HG03460 (cell line): ENCODE measurements at regions not wholly inside any gene's neighbourhood (a gene's known extent, or its start where the extent isn't known, plus 50 kb on each side); places are given as distances from the start of the nearest gene placed in this dataset.

Experiments used
- ATAC-seq: cut with Tn5 transposase; IDR thresholded peaks from one replicate; pipeline ENCODE4 v1.9.1; 2021; ENCODE audit not compliant: unreplicated experiment

GRCh38 chr2:33859811-33860461 is 260.8 kb upstream of the FAM98A start:
- ATAC-seq, result no peak

GRCh38 chr2:33859176-33859575 is 260.1 kb upstream of the FAM98A start:
- ATAC-seq, result no peak

GRCh38 chr2:33848486-33848885 is 249.4 kb upstream of the FAM98A start:
- ATAC-seq, result no peak

GRCh38 chr2:33839791-33840190 is 240.7 kb upstream of the FAM98A start:
- ATAC-seq, result no peak

GRCh38 chr2:33836628-33837027 is 237.5 kb upstream of the FAM98A start:
- no peak for ATAC-seq

GRCh38 chr2:33835911-33836310 is 236.8 kb upstream of the FAM98A start:
- ATAC-seq, result no peak

GRCh38 chr2:33822964-33823363 is 223.9 kb upstream of the FAM98A start:
- ATAC-seq, result no peak

- no peak for ATAC-seq
These were observed 213.6 kb upstream of the FAM98A start for GRCh38 chr2:33812707-33813106.

- ATAC-seq, result no peak
These were observed 211.1 kb upstream of the FAM98A start for GRCh38 chr2:33810046-33810835.

- ATAC-seq, result no peak
These were observed 206.9 kb upstream of the FAM98A start for GRCh38 chr2:33806041-33806440.

- ATAC-seq, result no peak
These were observed 205.1 kb upstream of the FAM98A start for GRCh38 chr2:33804155-33804554.

GRCh38 chr2:33796511-33796910 is 197.4 kb upstream of the FAM98A start:
- ATAC-seq, result no peak

- no peak for ATAC-seq
These were observed 192.5 kb upstream of the FAM98A start for GRCh38 chr2:33791625-33792024.

GRCh38 chr2:33788044-33788443 is 188.9 kb upstream of the FAM98A start:
- ATAC-seq, result no peak

- ATAC-seq, result no peak
These were observed 187.8 kb upstream of the FAM98A start for GRCh38 chr2:33786881-33787280.

GRCh38 chr2:33785201-33786106 is 186.4 kb upstream of the FAM98A start:
- ATAC-seq, result peak; percentile 89

GRCh38 chr2:33784488-33784887 is 185.4 kb upstream of the FAM98A start:
- ATAC-seq, result no peak

- ATAC-seq, result no peak
These were observed 183.5 kb upstream of the FAM98A start for GRCh38 chr2:33782395-33783230.

GRCh38 chr2:33777786-33778185 is 178.7 kb upstream of the FAM98A start:
- ATAC-seq, result no peak

GRCh38 chr2:33775306-33775705 is 176.2 kb upstream of the FAM98A start:
- no peak for ATAC-seq

GRCh38 chr2:33770023-33770422 is 170.9 kb upstream of the FAM98A start:
- no peak for ATAC-seq
